ENCODE measurements at regions not wholly inside any gene's neighbourhood (a gene's known extent, or its start where the extent isn't known, plus 50 kb on each side); places are given as distances from the start of the nearest gene placed in this dataset.

DNA sequence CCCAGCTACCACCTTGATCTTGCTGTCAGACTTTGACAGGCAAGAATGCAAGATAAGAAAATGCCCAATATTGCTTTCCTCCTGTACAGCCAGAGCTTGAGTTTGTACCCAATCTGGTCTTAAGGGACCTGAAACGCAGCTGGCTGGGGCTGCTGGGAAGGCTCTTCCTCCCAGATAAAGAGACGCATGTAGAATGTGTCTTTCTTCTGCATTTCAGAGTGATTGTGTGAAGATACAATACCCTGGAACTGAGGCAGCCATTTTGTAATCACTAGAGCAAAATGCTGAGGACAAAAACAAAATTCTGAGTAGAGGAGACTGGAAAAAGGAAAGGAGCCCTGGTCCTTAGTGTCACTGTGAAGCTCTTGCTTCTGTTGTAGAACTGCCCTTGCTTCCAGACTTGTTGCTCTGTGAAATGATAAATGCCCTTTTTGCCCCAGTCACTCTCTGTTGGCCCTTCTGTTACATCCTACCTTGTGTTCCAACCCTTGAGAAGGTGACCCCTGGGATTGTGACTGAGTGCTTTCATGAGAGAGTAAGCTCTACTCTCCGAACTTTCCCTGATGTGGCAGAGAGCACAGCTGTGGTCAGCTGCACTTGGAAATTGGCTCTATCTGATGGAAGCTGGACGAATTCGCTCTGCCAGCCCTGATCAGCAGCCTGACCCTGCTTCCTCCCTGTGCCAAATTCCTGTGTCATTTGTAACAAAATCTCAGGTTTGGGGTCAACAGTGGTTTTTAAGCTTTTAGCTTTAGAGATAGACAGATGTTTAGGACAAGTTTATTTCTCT is 137.4 kb upstream of the RBMS1 start:
- ATAC-seq (ENCODE audit: insufficient number of reproducible peaks, low FRiP score, low read depth), result no peak
- peaks cover 6 to 42% of the 10 kb centered on the region in 2 donors for H3K4me1 ChIP-seq (ENCODE audit: control insufficient read depth in 1 of 2, low read depth in 2 of 2)
- DNase-seq (ENCODE audit: low spot score), result no peak
- TF ChIP-seq, protein P1, sequence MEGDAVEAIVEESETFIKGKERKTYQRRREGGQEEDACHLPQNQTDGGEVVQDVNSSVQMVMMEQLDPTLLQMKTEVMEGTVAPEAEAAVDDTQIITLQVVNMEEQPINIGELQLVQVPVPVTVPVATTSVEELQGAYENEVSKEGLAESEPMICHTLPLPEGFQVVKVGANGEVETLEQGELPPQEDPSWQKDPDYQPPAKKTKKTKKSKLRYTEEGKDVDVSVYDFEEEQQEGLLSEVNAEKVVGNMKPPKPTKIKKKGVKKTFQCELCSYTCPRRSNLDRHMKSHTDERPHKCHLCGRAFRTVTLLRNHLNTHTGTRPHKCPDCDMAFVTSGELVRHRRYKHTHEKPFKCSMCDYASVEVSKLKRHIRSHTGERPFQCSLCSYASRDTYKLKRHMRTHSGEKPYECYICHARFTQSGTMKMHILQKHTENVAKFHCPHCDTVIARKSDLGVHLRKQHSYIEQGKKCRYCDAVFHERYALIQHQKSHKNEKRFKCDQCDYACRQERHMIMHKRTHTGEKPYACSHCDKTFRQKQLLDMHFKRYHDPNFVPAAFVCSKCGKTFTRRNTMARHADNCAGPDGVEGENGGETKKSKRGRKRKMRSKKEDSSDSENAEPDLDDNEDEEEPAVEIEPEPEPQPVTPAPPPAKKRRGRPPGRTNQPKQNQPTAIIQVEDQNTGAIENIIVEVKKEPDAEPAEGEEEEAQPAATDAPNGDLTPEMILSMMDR (IDR thresholded peaks at IDR 0.05), result no peak
- H3K27ac ChIP-seq, result peak overlapping the region in 1 of 2 donors; percentile 35
- H3K36me3 ChIP-seq, result no peaks in the 10 kb centered on the region
- H3K27me3 ChIP-seq (replicated peaks; ENCODE audit: insufficient read depth), result no peaks in the 10 kb centered on the region
- peak overlapping the region; percentile 20 for H3K4me3 ChIP-seq
- H3K9me3 ChIP-seq, result no peaks in the 10 kb centered on the region

DNA sequence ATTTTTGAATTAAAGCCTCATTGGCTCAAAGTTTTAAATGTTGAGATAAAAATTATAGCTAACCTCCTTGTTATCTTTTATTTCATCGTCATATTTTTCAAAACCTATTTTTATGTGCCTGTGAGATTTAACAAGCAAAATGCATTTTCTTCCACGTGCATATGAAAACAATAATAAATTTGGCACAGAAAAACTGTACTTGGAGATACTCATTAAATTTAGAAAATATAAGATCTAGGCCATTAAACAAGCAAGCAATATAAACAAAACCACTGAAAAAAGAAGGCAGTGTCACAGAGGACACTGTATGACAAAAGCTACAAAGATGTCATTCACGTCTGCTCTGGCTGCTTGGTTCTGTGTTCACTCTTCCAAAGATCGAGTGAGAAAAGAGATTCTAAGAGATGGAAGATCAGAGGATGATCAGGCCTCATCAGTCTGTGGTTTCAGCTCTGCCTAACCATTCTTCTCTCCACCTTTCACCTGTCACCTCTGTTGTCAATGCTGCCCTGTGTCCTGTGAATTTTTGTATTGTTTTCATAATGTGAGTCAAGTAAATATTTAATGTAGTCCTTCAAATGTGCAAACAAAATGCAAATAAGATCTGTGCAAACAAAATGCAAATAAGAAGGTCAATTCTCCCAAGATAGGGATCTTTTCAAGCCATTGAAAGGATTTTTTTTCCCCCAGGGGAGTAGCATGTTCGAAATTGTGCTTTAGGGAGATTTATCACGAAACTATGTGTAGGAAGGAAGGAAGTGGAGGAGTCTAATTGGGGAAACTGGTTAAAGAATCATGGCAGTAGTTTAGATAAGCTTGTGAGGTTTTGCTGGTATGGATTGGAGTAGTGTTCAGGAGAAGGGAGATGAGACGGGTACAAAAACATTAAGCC is 138.7 kb upstream of the RBMS1 start:
- Histone ChIP-seq H3K27me3 (replicated peaks; ENCODE audit: insufficient read depth) (no peaks in the 10 kb centered on the region), H3K9me3 (no peaks in the 10 kb centered on the region), H3K4me1 (ENCODE audit: control insufficient read depth in 1 of 2, low read depth in 2 of 2) (peaks cover 6 to 44% of the 10 kb centered on the region in 2 donors), H3K27ac (no peak overlapping the region), H3K36me3 (no peaks in the 10 kb centered on the region), H3K4me3 (no peak overlapping the region)
- TF ChIP-seq, protein P1 (IDR thresholded peaks at IDR 0.05), result no peak
- DNase-seq (ENCODE audit: low spot score) (no peak), ATAC-seq (ENCODE audit: insufficient number of reproducible peaks, low FRiP score, low read depth) (no peak)

GRCh38 chr2:160634436-160634835 is 140.8 kb upstream of the RBMS1 start:
- DNase-seq (ENCODE audit: low spot score), result no peak
- TF ChIP-seq, protein P1 (IDR thresholded peaks at IDR 0.05), result no peak
- ATAC-seq (ENCODE audit: insufficient number of reproducible peaks, low FRiP score, low read depth), result no peak
- H3K9me3 ChIP-seq, result peaks cover 2% of the 10 kb centered on the region
- peaks cover 6 to 44% of the 10 kb centered on the region in 2 donors for H3K4me1 ChIP-seq (ENCODE audit: control insufficient read depth in 1 of 2, low read depth in 2 of 2)
- no peak overlapping the region for H3K27ac ChIP-seq
- H3K27me3 ChIP-seq (replicated peaks; ENCODE audit: insufficient read depth), result no peaks in the 10 kb centered on the region
- H3K36me3 ChIP-seq, result no peaks in the 10 kb centered on the region
- H3K4me3 ChIP-seq, result no peak overlapping the region

DNA sequence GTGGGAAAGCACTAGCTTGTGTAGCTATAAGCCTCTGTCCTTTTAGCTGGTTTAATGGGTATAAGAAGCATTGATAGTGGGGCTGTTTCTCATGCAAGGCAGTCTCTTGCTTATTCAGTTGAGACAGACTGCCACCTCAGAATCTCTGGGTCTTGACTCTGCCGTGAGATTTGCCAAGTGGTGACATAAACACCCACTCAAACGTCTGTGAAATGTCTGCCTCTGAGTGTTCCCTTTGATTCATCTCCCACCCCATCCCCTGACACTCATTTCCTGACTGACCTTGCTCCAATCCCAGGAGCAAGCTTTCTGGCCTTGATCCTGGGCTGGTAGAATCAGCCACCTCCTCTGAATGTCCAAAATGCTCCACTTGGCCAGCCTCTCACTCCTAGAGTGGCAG is 141.9 kb upstream of the RBMS1 start:
- peak; percentile 26 for DNase-seq (ENCODE audit: low spot score)
- Histone ChIP-seq H3K9me3 (peaks cover 3% of the 10 kb centered on the region), H3K36me3 (no peaks in the 10 kb centered on the region), H3K27ac (no peak overlapping the region), H3K4me1 (ENCODE audit: control insufficient read depth in 1 of 2, low read depth in 2 of 2) (peaks cover 6 to 44% of the 10 kb centered on the region in 2 donors), H3K27me3 (replicated peaks; ENCODE audit: insufficient read depth) (no peaks in the 10 kb centered on the region), H3K4me3 (peak overlapping the region; percentile 22)
- TF ChIP-seq, protein P1 (IDR thresholded peaks at IDR 0.05), result no peak
- no peak for ATAC-seq (ENCODE audit: insufficient number of reproducible peaks, low FRiP score, low read depth)

DNA sequence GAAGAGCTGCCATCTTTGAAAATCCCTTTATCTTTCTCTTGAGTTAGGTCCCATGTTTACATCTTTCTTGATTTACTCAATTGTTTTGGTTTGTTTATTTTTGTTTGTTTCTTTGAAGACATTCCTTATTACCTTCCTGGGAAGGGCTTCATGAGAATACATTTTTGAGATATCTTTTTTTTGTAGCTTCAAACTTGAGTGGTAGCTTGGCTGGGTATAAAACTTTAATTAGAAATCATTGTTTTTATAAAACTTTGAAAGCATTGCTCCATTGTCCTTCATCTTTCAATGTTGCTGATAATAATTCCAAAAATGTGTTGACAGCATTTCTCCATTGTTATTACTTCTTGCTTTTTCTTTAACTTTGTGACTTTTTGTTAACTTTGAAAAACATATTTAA is 145.9 kb upstream of the RBMS1 start:
- no peak overlapping the region for H3K4me3 ChIP-seq
- no peaks in the 10 kb centered on the region for H3K27me3 ChIP-seq (replicated peaks; ENCODE audit: insufficient read depth)
- no peaks in the 10 kb centered on the region for H3K36me3 ChIP-seq
- H3K4me1 ChIP-seq (ENCODE audit: control insufficient read depth in 1 of 2, low read depth in 2 of 2), result peaks cover 0 to 17% of the 10 kb centered on the region in 2 donors
- ATAC-seq (ENCODE audit: insufficient number of reproducible peaks, low FRiP score, low read depth) (no peak), DNase-seq (ENCODE audit: low spot score) (no peak)
- peaks cover 3% of the 10 kb centered on the region for H3K9me3 ChIP-seq
- TF ChIP-seq, protein P1 (IDR thresholded peaks at IDR 0.05), result no peak
- no peak overlapping the region for H3K27ac ChIP-seq
